GM20000 (cell line): ENCODE measurements at regions not wholly inside any gene's neighbourhood (a gene's known extent, or its start where the extent isn't known, plus 50 kb on each side); places are given as distances from the start of the nearest gene placed in this dataset.

ENCODE experiments used
- DNase-seq: peaks from one replicate; pipeline ENCODE4 v3.0.0; 2012; ENCODE audit warnings: low spot score
- TF ChIP-seq, protein P1 (sequence below): IDR thresholded peaks from 2 replicates; pipeline ENCODE4 v1.5.1; 2012; ENCODE audit warnings: mild to moderate bottlenecking, control low read depth; ENCODE audit errors: extremely low read depth, missing control alignments

DNA sequence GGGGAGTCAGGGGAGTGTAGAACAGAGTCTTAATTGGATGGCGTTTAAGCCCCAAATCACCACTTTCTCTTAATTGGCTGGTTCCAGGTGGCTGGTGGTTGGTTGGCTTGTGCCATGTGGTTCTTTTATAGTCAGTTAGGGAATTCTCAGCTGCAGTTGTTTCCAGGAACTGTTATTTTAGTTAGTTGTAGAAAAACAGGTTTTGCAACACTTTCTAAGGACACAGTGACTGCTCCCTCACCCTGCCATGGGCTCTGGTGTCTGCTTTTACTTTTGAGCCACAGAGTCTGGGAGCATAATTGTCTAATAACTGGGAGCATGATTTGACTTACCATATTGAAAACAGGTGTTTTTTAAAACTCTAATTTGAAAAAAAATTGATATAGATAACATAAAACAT is 75.8 kb upstream of the PCDH18 start:
- no peak for DNase-seq
- TF ChIP-seq, protein P1, sequence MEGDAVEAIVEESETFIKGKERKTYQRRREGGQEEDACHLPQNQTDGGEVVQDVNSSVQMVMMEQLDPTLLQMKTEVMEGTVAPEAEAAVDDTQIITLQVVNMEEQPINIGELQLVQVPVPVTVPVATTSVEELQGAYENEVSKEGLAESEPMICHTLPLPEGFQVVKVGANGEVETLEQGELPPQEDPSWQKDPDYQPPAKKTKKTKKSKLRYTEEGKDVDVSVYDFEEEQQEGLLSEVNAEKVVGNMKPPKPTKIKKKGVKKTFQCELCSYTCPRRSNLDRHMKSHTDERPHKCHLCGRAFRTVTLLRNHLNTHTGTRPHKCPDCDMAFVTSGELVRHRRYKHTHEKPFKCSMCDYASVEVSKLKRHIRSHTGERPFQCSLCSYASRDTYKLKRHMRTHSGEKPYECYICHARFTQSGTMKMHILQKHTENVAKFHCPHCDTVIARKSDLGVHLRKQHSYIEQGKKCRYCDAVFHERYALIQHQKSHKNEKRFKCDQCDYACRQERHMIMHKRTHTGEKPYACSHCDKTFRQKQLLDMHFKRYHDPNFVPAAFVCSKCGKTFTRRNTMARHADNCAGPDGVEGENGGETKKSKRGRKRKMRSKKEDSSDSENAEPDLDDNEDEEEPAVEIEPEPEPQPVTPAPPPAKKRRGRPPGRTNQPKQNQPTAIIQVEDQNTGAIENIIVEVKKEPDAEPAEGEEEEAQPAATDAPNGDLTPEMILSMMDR = no peak

GRCh38 chr4:137602436-137602835 is 70.1 kb upstream of the PCDH18 start:
- TF ChIP-seq, protein P1 = no peak
- DNase-seq = no peak

DNA sequence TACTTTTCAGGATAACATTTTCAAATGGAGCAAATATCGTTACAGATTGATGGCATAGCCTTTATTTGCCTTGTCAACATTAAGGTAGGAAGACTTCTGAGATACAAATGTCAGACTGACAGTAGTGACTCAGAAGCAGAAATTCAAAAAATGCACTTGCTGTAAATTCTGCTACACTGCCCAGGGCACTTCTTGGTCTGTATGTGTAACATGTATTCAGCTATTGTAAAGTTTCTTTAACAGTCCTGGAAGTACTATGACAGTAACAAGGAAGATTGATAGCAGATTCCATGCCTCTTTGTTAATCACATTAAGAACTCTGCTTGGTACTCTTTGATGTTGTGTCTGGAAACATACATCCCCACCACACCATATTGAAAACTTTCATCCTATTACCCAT is 69.6 kb upstream of the PCDH18 start:
- no peak for DNase-seq
- TF ChIP-seq, protein P1 = no peak

GRCh38 chr4:137599734-137600133 is 67.4 kb upstream of the PCDH18 start:
- TF ChIP-seq, protein P1 = no peak

GRCh38 chr4:137597752-137598430 is 65.6 kb upstream of the PCDH18 start:
- TF ChIP-seq, protein P1 = no peak
- no peak for DNase-seq

More at GRCh38 chr4:137599734-137600133, 67.4 kb upstream of the PCDH18 start:
- no peak for DNase-seq

- DNase-seq = no peak
- TF ChIP-seq, protein P1 = no peak
Measured at GRCh38 chr4:137587796-137588195, 55.5 kb upstream of the PCDH18 start.

DNA sequence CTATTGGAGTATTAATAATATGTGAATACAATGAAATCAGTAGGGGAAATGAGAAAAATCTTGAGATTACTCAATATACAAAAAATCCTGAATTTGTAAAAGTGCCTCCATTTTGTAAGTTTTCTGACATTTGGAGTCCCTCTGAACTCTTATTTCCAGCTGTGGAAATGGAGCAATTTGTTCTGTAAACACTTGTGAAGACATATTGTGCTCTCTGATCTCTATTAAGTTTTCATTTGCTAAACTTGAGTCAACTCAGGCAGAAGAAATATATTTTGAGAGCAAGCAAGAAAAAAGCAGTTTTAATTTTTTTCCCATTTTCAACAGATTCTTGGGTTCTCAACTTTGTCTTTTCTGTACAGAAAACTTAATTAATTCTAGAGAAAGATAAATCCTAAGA is 51.4 kb upstream of the PCDH18 start:
- no peak for DNase-seq
- TF ChIP-seq, protein P1 = no peak
